ENCODE measurements at regions not wholly inside any gene's neighbourhood (a gene's known extent, or its start where the extent isn't known, plus 50 kb on each side); places are given as distances from the start of the nearest gene placed in this dataset.

DNA sequence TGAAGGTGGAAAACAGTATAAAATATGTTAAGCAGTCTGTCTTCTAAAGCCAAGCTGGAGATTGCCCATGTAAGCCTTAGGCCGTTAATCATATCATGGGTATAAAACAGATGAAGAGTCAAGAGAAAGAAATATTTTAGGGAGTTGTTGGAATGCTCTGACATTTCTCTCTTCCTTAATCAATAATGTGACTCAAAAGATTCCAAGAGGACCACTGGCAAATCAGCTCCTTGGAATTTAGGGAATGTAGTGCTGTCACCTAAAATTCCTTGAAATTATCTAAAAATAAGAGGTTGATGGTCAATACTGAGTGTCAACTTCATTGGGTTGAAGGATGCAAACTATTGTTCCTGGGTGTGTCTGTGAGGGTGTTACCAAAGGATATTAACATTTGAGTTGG, 525.9 kb downstream of the KCNA4 start:
- no peaks in the 10 kb centered on the region for H3K36me3 Mint-ChIP-seq (ENCODE audit: insufficient read depth, unreplicated experiment)
- POLR2A ChIA-PET, result no interaction called here
- CTCF ChIA-PET, result no interaction called here
- TF ChIP-seq, protein P1, sequence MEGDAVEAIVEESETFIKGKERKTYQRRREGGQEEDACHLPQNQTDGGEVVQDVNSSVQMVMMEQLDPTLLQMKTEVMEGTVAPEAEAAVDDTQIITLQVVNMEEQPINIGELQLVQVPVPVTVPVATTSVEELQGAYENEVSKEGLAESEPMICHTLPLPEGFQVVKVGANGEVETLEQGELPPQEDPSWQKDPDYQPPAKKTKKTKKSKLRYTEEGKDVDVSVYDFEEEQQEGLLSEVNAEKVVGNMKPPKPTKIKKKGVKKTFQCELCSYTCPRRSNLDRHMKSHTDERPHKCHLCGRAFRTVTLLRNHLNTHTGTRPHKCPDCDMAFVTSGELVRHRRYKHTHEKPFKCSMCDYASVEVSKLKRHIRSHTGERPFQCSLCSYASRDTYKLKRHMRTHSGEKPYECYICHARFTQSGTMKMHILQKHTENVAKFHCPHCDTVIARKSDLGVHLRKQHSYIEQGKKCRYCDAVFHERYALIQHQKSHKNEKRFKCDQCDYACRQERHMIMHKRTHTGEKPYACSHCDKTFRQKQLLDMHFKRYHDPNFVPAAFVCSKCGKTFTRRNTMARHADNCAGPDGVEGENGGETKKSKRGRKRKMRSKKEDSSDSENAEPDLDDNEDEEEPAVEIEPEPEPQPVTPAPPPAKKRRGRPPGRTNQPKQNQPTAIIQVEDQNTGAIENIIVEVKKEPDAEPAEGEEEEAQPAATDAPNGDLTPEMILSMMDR (IDR thresholded peaks at IDR 0.05; ENCODE audit: insufficient read depth in 1 of 2, low read depth in 1 of 2, low read length in 1 of 2, severe bottlenecking in 1 of 2, unreplicated experiment in 1 of 2), result no peak
- Histone ChIP-seq H3K4me3 (ENCODE audit: low read depth, low read length) (no peak overlapping the region), H3K9me3 (peaks cover 2% of the 10 kb centered on the region; the same call in 1 of the 2 replicates), H3K36me3 (ENCODE audit: control insufficient read depth, insufficient read depth, low read length) (no peaks in the 10 kb centered on the region), H3K27me3 (replicated peaks; ENCODE audit: control insufficient read depth, insufficient read depth, low read length) (no peaks in the 10 kb centered on the region), H3K4me1 (no peaks in the 10 kb centered on the region)
- DNase-seq, result no peak
- intact Hi-C loops (cut with micrococcal nuclease; ENCODE audit: unreplicated experiment), result no loop called here
- peaks cover 3% of the 10 kb centered on the region for H3K27me3 Mint-ChIP-seq (ENCODE audit: insufficient read depth, unreplicated experiment)
- H3K4me3 Mint-ChIP-seq (ENCODE audit: unreplicated experiment), result no peak overlapping the region
- H3K27ac Mint-ChIP-seq (ENCODE audit: unreplicated experiment), result no peak overlapping the region
- no peaks in the 10 kb centered on the region for H3K4me1 Mint-ChIP-seq (ENCODE audit: low read depth, unreplicated experiment)
- no peaks in the 10 kb centered on the region for H3K9me3 Mint-ChIP-seq (ENCODE audit: unreplicated experiment)
- BruUV-seq (replicated peaks), result no TSS peak

DNA sequence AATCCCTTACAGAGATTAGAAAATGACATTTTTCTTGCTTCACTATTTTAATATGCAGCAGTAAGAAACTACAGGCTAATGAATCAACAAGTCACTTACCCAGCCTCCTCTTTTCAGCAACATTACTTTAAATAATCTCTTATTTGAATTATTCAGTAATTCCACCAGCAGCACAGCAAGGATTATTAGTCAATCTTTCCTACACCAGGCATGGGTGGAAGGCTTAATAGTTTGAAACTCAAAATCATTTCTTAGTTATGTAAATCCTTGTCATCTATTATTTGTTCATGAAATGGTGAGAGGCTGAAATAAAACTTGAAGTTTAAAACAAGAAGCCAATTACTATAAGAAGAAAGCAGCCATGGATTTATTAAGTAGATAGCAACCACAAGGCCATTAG, 530.5 kb downstream of the KCNA4 start:
- Mint-ChIP-seq H3K4me3 (ENCODE audit: unreplicated experiment) (no peak overlapping the region), H3K27ac (ENCODE audit: unreplicated experiment) (no peak overlapping the region), H3K27me3 (ENCODE audit: insufficient read depth, unreplicated experiment) (peaks cover 6% of the 10 kb centered on the region), H3K36me3 (ENCODE audit: insufficient read depth, unreplicated experiment) (no peaks in the 10 kb centered on the region), H3K4me1 (ENCODE audit: low read depth, unreplicated experiment) (no peaks in the 10 kb centered on the region), H3K9me3 (ENCODE audit: unreplicated experiment) (no peaks in the 10 kb centered on the region)
- TF ChIP-seq, protein P1 (IDR thresholded peaks at IDR 0.05; ENCODE audit: insufficient read depth in 1 of 2, low read depth in 1 of 2, low read length in 1 of 2, severe bottlenecking in 1 of 2, unreplicated experiment in 1 of 2), result no peak
- no TSS peak for BruUV-seq (replicated peaks)
- intact Hi-C loops (cut with micrococcal nuclease; ENCODE audit: unreplicated experiment), result no loop called here
- CTCF ChIA-PET, result no interaction called here
- Histone ChIP-seq H3K4me1 (no peaks in the 10 kb centered on the region), H3K27me3 (replicated peaks; ENCODE audit: control insufficient read depth, insufficient read depth, low read length) (no peaks in the 10 kb centered on the region), H3K4me3 (ENCODE audit: low read depth, low read length) (no peak overlapping the region), H3K9me3 (no peaks in the 10 kb centered on the region), H3K36me3 (ENCODE audit: control insufficient read depth, insufficient read depth, low read length) (no peaks in the 10 kb centered on the region)
- no peak for DNase-seq
- POLR2A ChIA-PET, result no interaction called here

DNA sequence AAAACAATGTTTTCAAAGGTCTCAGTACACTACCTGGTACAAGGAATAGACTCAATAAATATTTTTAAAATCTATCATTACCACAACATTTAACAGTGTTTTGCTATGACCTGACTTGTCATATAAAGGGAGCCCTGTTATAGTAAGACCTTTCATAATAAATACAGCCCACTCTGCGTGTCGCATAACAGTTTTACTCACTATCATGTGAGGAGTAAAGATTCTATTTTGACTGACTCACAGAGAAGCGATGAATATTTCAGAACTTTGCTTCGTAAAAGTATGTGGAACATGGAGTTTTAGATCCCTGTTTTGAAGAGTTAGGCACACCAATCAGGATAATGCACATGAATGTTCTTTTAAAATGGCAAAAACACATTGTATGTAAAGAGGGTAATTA, 531.2 kb downstream of the KCNA4 start:
- ChIA-PET POLR2A (no interaction called here), CTCF (no interaction called here)
- Histone ChIP-seq H3K4me1 (no peaks in the 10 kb centered on the region), H3K27me3 (replicated peaks; ENCODE audit: control insufficient read depth, insufficient read depth, low read length) (no peaks in the 10 kb centered on the region), H3K9me3 (no peaks in the 10 kb centered on the region), H3K36me3 (ENCODE audit: control insufficient read depth, insufficient read depth, low read length) (no peaks in the 10 kb centered on the region), H3K4me3 (ENCODE audit: low read depth, low read length) (no peak overlapping the region)
- H3K27me3 Mint-ChIP-seq (ENCODE audit: insufficient read depth, unreplicated experiment), result peaks cover 6% of the 10 kb centered on the region
- no peak for DNase-seq
- no peaks in the 10 kb centered on the region for H3K4me1 Mint-ChIP-seq (ENCODE audit: low read depth, unreplicated experiment)
- intact Hi-C loops (cut with micrococcal nuclease; ENCODE audit: unreplicated experiment), result no loop called here
- no peaks in the 10 kb centered on the region for H3K36me3 Mint-ChIP-seq (ENCODE audit: insufficient read depth, unreplicated experiment)
- H3K27ac Mint-ChIP-seq (ENCODE audit: unreplicated experiment), result no peak overlapping the region
- BruUV-seq (replicated peaks), result no TSS peak
- H3K9me3 Mint-ChIP-seq (ENCODE audit: unreplicated experiment), result no peaks in the 10 kb centered on the region
- no peak overlapping the region for H3K4me3 Mint-ChIP-seq (ENCODE audit: unreplicated experiment)
- TF ChIP-seq, protein P1 (IDR thresholded peaks at IDR 0.05; ENCODE audit: insufficient read depth in 1 of 2, low read depth in 1 of 2, low read length in 1 of 2, severe bottlenecking in 1 of 2, unreplicated experiment in 1 of 2), result no peak

Data from Caco-2 (cell line).